ENCODE measurements at regions not wholly inside any gene's neighbourhood (a gene's known extent, or its start where the extent isn't known, plus 50 kb on each side); places are given as distances from the start of the nearest gene placed in this dataset.

DNA sequence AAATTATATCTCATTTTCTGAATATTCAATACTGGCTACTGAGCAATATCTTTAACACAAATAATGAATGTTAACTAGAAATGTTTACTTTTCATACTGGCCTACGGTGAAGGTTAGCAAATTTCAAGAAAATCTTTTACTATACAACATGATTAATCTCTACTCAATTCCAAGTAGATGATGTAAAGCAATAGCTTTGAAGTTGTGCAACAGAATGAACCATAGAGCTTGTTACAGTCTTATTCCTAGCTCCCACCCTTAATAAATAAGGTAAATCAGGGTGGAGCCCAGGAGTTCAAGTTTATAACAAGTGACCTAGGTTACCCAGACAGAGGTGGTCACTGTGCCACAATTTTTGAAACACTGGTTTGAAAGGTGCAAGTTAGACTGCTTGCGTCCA, 1678.1 kb downstream of the KCNT2 start:
- TF ChIP-seq CTCF (IDR thresholded peaks at IDR 0.05): no peak
- Mint-ChIP-seq H3K4me3 (no peak overlapping the region), H3K4me1 (no peaks in the 10 kb centered on the region)

DNA sequence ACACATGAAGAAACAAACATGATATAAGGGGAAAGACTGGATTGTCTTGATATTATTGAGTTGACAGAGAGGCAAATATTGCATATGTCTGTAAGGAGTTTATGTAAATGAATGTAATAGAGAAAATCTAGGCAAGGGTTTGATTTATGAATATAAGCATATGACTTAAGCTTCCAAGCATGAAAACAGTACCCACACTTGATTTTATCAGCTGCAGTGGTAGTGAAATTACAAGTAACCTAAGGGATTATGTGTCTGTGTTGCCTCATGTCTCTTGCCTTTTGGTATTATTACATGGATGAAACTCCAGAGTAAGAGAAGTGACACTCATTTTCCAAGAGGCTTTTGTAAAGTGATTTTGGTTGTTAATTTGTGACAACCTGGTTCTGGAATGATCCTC, 1678.9 kb downstream of the KCNT2 start:
- Mint-ChIP-seq H3K4me1 (no peaks in the 10 kb centered on the region), H3K27me3 (ENCODE audit: low read depth, poor library complexity) (no peaks in the 10 kb centered on the region), H3K9me3 (no peaks in the 10 kb centered on the region), H3K27ac (no peak overlapping the region), H3K4me3 (no peak overlapping the region), H3K36me3 (ENCODE audit: low read depth) (no peaks in the 10 kb centered on the region)
- no peak for DNase-seq
- no peak for TF ChIP-seq CTCF (IDR thresholded peaks at IDR 0.05)

More for the DNA sequence above, 1678.1 kb downstream of the KCNT2 start:
- DNase-seq: no peak
- Mint-ChIP-seq H3K27me3 (ENCODE audit: low read depth, poor library complexity) (no peaks in the 10 kb centered on the region), H3K36me3 (ENCODE audit: low read depth) (no peaks in the 10 kb centered on the region), H3K27ac (no peak overlapping the region), H3K9me3 (no peaks in the 10 kb centered on the region)

- peaks cover 8% of the 10 kb centered on the region for H3K4me1 Mint-ChIP-seq
- no peak overlapping the region for H3K4me3 Mint-ChIP-seq
These were observed 1689.1 kb downstream of the KCNT2 start for GRCh38 chr1:194919146-194919545.

DNA sequence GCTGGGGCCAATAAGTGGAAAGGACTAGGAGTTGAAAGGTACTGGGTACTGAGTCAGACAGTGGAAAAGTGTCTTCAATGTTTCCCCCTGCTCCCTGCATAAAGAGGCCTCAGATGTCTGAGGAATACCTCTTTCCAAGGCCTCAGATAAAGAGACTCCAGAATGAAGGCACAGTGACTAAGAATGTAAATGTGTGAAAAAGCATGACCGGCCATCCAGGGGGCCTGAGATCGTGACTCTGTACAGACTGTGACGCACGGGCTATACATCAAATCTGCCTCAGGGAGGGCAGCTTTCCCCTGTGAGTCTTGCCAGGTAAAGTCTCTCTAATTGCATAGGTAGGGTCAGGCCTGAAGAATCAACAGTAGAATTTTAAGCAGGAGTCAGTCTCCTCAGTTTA, 1690.5 kb downstream of the KCNT2 start:
- peaks cover 8% of the 10 kb centered on the region for H3K4me1 Mint-ChIP-seq
- H3K4me3 Mint-ChIP-seq: no peak overlapping the region
- H3K27ac Mint-ChIP-seq: no peak overlapping the region
- H3K9me3 Mint-ChIP-seq: no peaks in the 10 kb centered on the region
- DNase-seq: no peak
- no peaks in the 10 kb centered on the region for H3K36me3 Mint-ChIP-seq (ENCODE audit: low read depth)
- no peak for TF ChIP-seq CTCF (IDR thresholded peaks at IDR 0.05)
- H3K27me3 Mint-ChIP-seq (ENCODE audit: low read depth, poor library complexity): no peaks in the 10 kb centered on the region

More at GRCh38 chr1:194919146-194919545, 1689.1 kb downstream of the KCNT2 start:
- Mint-ChIP-seq H3K9me3 (no peaks in the 10 kb centered on the region), H3K36me3 (ENCODE audit: low read depth) (no peaks in the 10 kb centered on the region), H3K27me3 (ENCODE audit: low read depth, poor library complexity) (no peaks in the 10 kb centered on the region), H3K27ac (no peak overlapping the region)
- no peak for TF ChIP-seq CTCF (IDR thresholded peaks at IDR 0.05)
- no peak for DNase-seq

- Mint-ChIP-seq H3K4me3 (no peak overlapping the region), H3K27ac (no peak overlapping the region), H3K4me1 (no peaks in the 10 kb centered on the region), H3K36me3 (ENCODE audit: low read depth) (no peaks in the 10 kb centered on the region), H3K9me3 (no peaks in the 10 kb centered on the region), H3K27me3 (ENCODE audit: low read depth, poor library complexity) (no peaks in the 10 kb centered on the region)
- TF ChIP-seq CTCF (IDR thresholded peaks at IDR 0.05): no peak
- no peak for DNase-seq
These were observed 1699.6 kb downstream of the KCNT2 start for GRCh38 chr1:194908643-194909042.

GRCh38 chr1:194903524-194903923, 1704.7 kb downstream of the KCNT2 start:
- Mint-ChIP-seq H3K27ac (no peak overlapping the region), H3K36me3 (ENCODE audit: low read depth) (no peaks in the 10 kb centered on the region), H3K4me3 (no peak overlapping the region), H3K9me3 (no peaks in the 10 kb centered on the region), H3K4me1 (no peaks in the 10 kb centered on the region), H3K27me3 (ENCODE audit: low read depth, poor library complexity) (no peaks in the 10 kb centered on the region)
- no peak for DNase-seq
- no peak for TF ChIP-seq CTCF (IDR thresholded peaks at IDR 0.05)
